Osteoblast (primary cell): ENCODE measurements at regions not wholly inside any gene's neighbourhood (a gene's known extent, or its start where the extent isn't known, plus 50 kb on each side); places are given as distances from the start of the nearest gene placed in this dataset.

Experiments
- DNase-seq: peaks from one replicate; pipeline ENCODE4 v3.0.0; 2011; ENCODE audit warnings: low spot score, mixed read lengths; ENCODE audit not compliant: insufficient read length; ENCODE audit errors: missing footprints
- H2AFZ ChIP-seq: 2 replicates; pipeline ENCODE4 v1.6.0; 2011; ENCODE audit warnings: mild to moderate bottlenecking, low read length
- H3K27ac ChIP-seq: 2 replicates; pipeline ENCODE4 v1.5.1; 2011; ENCODE audit warnings: mild to moderate bottlenecking, low read depth, low read length, moderate library complexity
- H3K27me3 ChIP-seq: 2 replicates; pipeline ENCODE4 v1.6.0; 2012; ENCODE audit warnings: mild to moderate bottlenecking, control low read depth, inconsistent platforms, low read length, moderate library complexity; ENCODE audit not compliant: insufficient read depth
- H3K36me3 ChIP-seq: 2 replicates; pipeline ENCODE4 v1.5.1; 2011; ENCODE audit warnings: mild to moderate bottlenecking, low read length, control low read depth, moderate library complexity; ENCODE audit not compliant: insufficient read depth
- H3K4me1 ChIP-seq: 2 replicates; pipeline ENCODE4 v1.5.1; 2011; ENCODE audit warnings: mild to moderate bottlenecking, low read length, control low read depth, moderate library complexity; ENCODE audit not compliant: insufficient read depth
- H3K4me2 ChIP-seq: 2 replicates; pipeline ENCODE4 v1.6.0; 2011; ENCODE audit warnings: mild to moderate bottlenecking, low read length; ENCODE audit not compliant: insufficient read depth
- H3K4me3 ChIP-seq: fragments of 200-600 bp; sonication (generic); 3 replicates; pipeline ENCODE4 v1.5.1; 2012; ENCODE audit warnings: mild to moderate bottlenecking, low read length, inconsistent platforms; ENCODE audit not compliant: insufficient read depth
- H3K79me2 ChIP-seq: 2 replicates; pipeline ENCODE4 v1.6.0; 2012; ENCODE audit warnings: mild to moderate bottlenecking, low read length, control low read depth, inconsistent platforms; ENCODE audit not compliant: insufficient read depth
- H3K9me3 ChIP-seq: 2 replicates; pipeline ENCODE4 v1.5.1; 2011; ENCODE audit warnings: low read depth, low read length, control low read depth
- H4K20me1 ChIP-seq: 2 replicates; pipeline ENCODE4 v1.6.0; 2012; ENCODE audit warnings: mild to moderate bottlenecking, low read length, control low read depth; ENCODE audit not compliant: insufficient read depth
- CTCF ChIP-seq: IDR thresholded peaks from 2 replicates; pipeline ENCODE4 v1.5.1; 2011; ENCODE audit warnings: mild to moderate bottlenecking, low read depth, low read length, moderate library complexity; ENCODE audit errors: extremely low read depth

GRCh38 chr2:180842461-180842860, 137.9 kb upstream of the UBE2E3 start:
- no peaks in the 10 kb centered on the region for H3K36me3 ChIP-seq
- H3K9me3 ChIP-seq: no peaks in the 10 kb centered on the region
- H4K20me1 ChIP-seq: no peaks in the 10 kb centered on the region
- H3K4me1 ChIP-seq: no peaks in the 10 kb centered on the region
- H2AFZ ChIP-seq: no peak overlapping the region
- DNase-seq: no peak
- no peak overlapping the region for H3K4me3 ChIP-seq
- no peaks in the 10 kb centered on the region for H3K79me2 ChIP-seq
- no peaks in the 10 kb centered on the region for H3K27me3 ChIP-seq
- no peak overlapping the region for H3K27ac ChIP-seq
- no peak overlapping the region for H3K4me2 ChIP-seq
- TF ChIP-seq CTCF: no peak

- no peaks in the 10 kb centered on the region for H4K20me1 ChIP-seq
These were observed 139.8 kb upstream of the UBE2E3 start for GRCh38 chr2:180840641-180841040.

GRCh38 chr2:180829836-180830235, 150.6 kb upstream of the UBE2E3 start:
- Histone ChIP-seq H2AFZ (no peak overlapping the region), H3K36me3 (no peaks in the 10 kb centered on the region), H3K4me3 (no peak overlapping the region), H3K9me3 (no peaks in the 10 kb centered on the region), H3K27me3 (no peaks in the 10 kb centered on the region), H4K20me1 (no peaks in the 10 kb centered on the region), H3K27ac (no peak overlapping the region), H3K4me2 (no peak overlapping the region), H3K4me1 (no peaks in the 10 kb centered on the region), H3K79me2 (no peaks in the 10 kb centered on the region)
- DNase-seq: no peak
- no peak for TF ChIP-seq CTCF

More at GRCh38 chr2:180840641-180841040, 139.8 kb upstream of the UBE2E3 start:
- Histone ChIP-seq H3K79me2 (no peaks in the 10 kb centered on the region), H3K27ac (no peak overlapping the region), H3K36me3 (no peaks in the 10 kb centered on the region), H2AFZ (no peak overlapping the region), H3K27me3 (no peaks in the 10 kb centered on the region), H3K9me3 (no peaks in the 10 kb centered on the region), H3K4me1 (no peaks in the 10 kb centered on the region), H3K4me2 (no peak overlapping the region), H3K4me3 (no peak overlapping the region)
- no peak for TF ChIP-seq CTCF
- no peak for DNase-seq

- H3K27ac ChIP-seq: no peak overlapping the region
- no peak for DNase-seq
- no peaks in the 10 kb centered on the region for H3K36me3 ChIP-seq
- no peak overlapping the region for H3K4me3 ChIP-seq
- no peaks in the 10 kb centered on the region for H3K79me2 ChIP-seq
- TF ChIP-seq CTCF: no peak
- no peak overlapping the region for H3K4me2 ChIP-seq
- H3K4me1 ChIP-seq: no peaks in the 10 kb centered on the region
- H3K9me3 ChIP-seq: no peaks in the 10 kb centered on the region
- no peaks in the 10 kb centered on the region for H4K20me1 ChIP-seq
- no peak overlapping the region for H2AFZ ChIP-seq
- no peaks in the 10 kb centered on the region for H3K27me3 ChIP-seq
These were observed 151.1 kb upstream of the UBE2E3 start for GRCh38 chr2:180829261-180829660.
